HuH-7 (cell line): ENCODE measurements at regions not wholly inside any gene's neighbourhood (a gene's known extent, or its start where the extent isn't known, plus 50 kb on each side); places are given as distances from the start of the nearest gene placed in this dataset.
"Not testable (repeated sequence)": the region's sequence is repeated elsewhere in the genome, so short reads cannot be mapped to it uniquely, and the experiment has no call there.

ENCODE experiments used
- DNase-seq: peaks from one replicate; pipeline ENCODE4 v3.0.0; 2011; ENCODE audit warnings: low spot score

GRCh38 chr10:118465300-118465874 lies 123.3 kb upstream of the FAM204A start:
- no peak for DNase-seq

- no peak for DNase-seq
These were observed 121.6 kb upstream of the FAM204A start for GRCh38 chr10:118463740-118464139.

GRCh38 chr10:118462401-118462800 lies 120.3 kb upstream of the FAM204A start:
- DNase-seq = no peak

GRCh38 chr10:118459642-118460193 lies 117.6 kb upstream of the FAM204A start:
- peak; percentile 42 for DNase-seq

- no peak for DNase-seq
These were observed 117.0 kb upstream of the FAM204A start for GRCh38 chr10:118458957-118459641.

GRCh38 chr10:118457824-118458428 lies 115.8 kb upstream of the FAM204A start:
- DNase-seq = no peak

- DNase-seq = no peak
These were observed 113.1 kb upstream of the FAM204A start for GRCh38 chr10:118455181-118455695.

- DNase-seq = no peak
These were observed 112.1 kb upstream of the FAM204A start for GRCh38 chr10:118454211-118454610.

- DNase-seq = no peak
These were observed 110.0 kb upstream of the FAM204A start for GRCh38 chr10:118452098-118452497.

GRCh38 chr10:118449521-118449920 lies 107.4 kb upstream of the FAM204A start:
- DNase-seq = no peak

GRCh38 chr10:118448744-118449143 lies 106.6 kb upstream of the FAM204A start:
- DNase-seq = no peak

- DNase-seq = no peak
These were observed 105.5 kb upstream of the FAM204A start for GRCh38 chr10:118447478-118448270.

- DNase-seq = no peak
These were observed 103.4 kb upstream of the FAM204A start for GRCh38 chr10:118445535-118445934.

GRCh38 chr10:118444069-118444468 lies 101.9 kb upstream of the FAM204A start:
- no peak for DNase-seq

- no peak for DNase-seq
These were observed 99.9 kb upstream of the FAM204A start for GRCh38 chr10:118442032-118442431.

GRCh38 chr10:118439824-118440223 lies 97.7 kb upstream of the FAM204A start:
- no peak for DNase-seq

- DNase-seq = no peak
These were observed 94.6 kb upstream of the FAM204A start for GRCh38 chr10:118436742-118437141.

GRCh38 chr10:118430190-118430589 lies 88.1 kb upstream of the FAM204A start:
- DNase-seq = no peak

GRCh38 chr10:118423800-118424442 lies 81.8 kb upstream of the FAM204A start:
- DNase-seq = peak; percentile 32

GRCh38 chr10:118422241-118422640 lies 80.1 kb upstream of the FAM204A start:
- DNase-seq = no peak

GRCh38 chr10:118420049-118420448 lies 77.9 kb upstream of the FAM204A start:
- not testable (repeated sequence) for DNase-seq

- no peak for DNase-seq
These were observed 70.8 kb upstream of the FAM204A start for GRCh38 chr10:118412932-118413331.
